ENCODE measurements at regions not wholly inside any gene's neighbourhood (a gene's known extent, or its start where the extent isn't known, plus 50 kb on each side); places are given as distances from the start of the nearest gene placed in this dataset.

DNA sequence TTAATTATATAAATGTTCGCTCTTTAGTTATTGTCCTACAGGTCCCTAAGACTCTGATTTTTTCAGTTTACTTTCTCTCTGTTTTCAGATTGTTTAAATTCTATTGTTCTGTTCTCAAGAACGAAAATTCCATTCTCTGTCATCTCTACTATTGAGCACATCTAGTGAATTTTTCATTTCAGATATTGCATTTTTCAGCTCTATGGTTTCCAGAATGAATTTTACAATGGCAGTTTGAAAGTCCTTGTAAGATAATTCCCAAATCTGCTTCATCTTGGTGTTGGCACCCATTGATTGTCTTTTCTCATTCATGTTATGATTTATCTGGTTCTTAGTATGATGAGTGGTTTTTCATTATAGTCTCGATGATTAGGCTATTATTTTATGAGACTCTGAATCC lies 519.6 kb upstream of the LRFN5 start:
- H3K27ac ChIP-seq (ENCODE audit: low read length) = no peak overlapping the region
- H3K4me3 ChIP-seq (ENCODE audit: control insufficient read depth in 1 of 2, extremely low read depth in 1 of 2, low read length in 1 of 2) = no peak overlapping the region
- H3K27me3 Mint-ChIP-seq = no peaks in the 10 kb centered on the region
- H3K27ac Mint-ChIP-seq = no peak overlapping the region
- H3K4me1 Mint-ChIP-seq = no peaks in the 10 kb centered on the region
- H3K36me3 Mint-ChIP-seq = no peaks in the 10 kb centered on the region
- no peaks in the 10 kb centered on the region for H3K9me3 ChIP-seq
- H3K4me3 Mint-ChIP-seq = no peak overlapping the region
- H3K36me3 ChIP-seq (ENCODE audit: control insufficient read depth in 2 of 2, extremely low read depth in 1 of 2, insufficient read depth in 1 of 2, low read length in 1 of 2) = no peaks in the 10 kb centered on the region
- DNase-seq (no peak), ATAC-seq (replicated peaks in 1 of 4) (no peak)
- WGBS (ENCODE audit: insufficient coverage) = no CpG with 5 or more reads among the region's 3 CpGs
- H3K4me1 ChIP-seq (ENCODE audit: control insufficient read depth in 1 of 2, extremely low read depth in 1 of 2, insufficient read depth in 2 of 2, low read length in 2 of 2) = no peaks in the 10 kb centered on the region
- H3K9me3 Mint-ChIP-seq = peaks cover 24 to 39% (median 26%) of the 10 kb centered on the region in 3 donors
- H3K27me3 ChIP-seq (replicated peaks in 1 of 2; ENCODE audit: control insufficient read depth in 2 of 2, extremely low read depth in 1 of 2, insufficient read depth in 2 of 2, low read length in 1 of 2) = no peaks in the 10 kb centered on the region
- ChIA-PET CTCF (no interaction called here), POLR2A (no interaction called here)

GRCh38 chr14:41073544-41073943 lies 533.1 kb upstream of the LRFN5 start:
- no peak overlapping the region for H3K4me3 Mint-ChIP-seq
- WGBS (ENCODE audit: insufficient coverage) = no CpG with 5 or more reads among the region's 3 CpGs

DNA sequence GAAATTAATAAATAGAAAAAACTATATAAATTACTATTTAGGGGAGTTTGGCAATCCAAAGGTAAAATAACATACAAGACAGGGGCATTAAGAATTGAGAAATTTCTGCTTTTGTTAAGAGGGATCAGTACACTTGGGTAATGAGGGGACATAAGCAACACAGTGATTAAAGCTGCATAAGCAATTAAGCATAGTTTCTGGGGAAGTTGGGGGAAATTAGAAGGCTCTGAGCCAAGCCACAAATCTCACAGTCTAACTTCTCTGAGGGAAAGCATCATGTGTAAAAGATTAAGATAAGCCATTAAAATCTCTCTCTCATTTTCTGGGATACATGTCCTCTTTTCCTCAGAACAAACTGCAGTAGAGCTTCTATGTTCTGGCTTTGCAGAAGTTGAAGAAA lies 533.9 kb upstream of the LRFN5 start:
- no peaks in the 10 kb centered on the region for H3K36me3 Mint-ChIP-seq
- H3K27ac Mint-ChIP-seq = no peak overlapping the region
- CTCF ChIA-PET = no interaction called here

More at GRCh38 chr14:41073544-41073943, 533.1 kb upstream of the LRFN5 start:
- H3K27me3 Mint-ChIP-seq = no peaks in the 10 kb centered on the region
- ATAC-seq (replicated peaks in 1 of 4) (no peak), DNase-seq (no peak)
- H3K9me3 ChIP-seq = no peaks in the 10 kb centered on the region
- H3K27ac ChIP-seq (ENCODE audit: low read length) = no peak overlapping the region
- no peaks in the 10 kb centered on the region for H3K36me3 Mint-ChIP-seq
- CTCF ChIA-PET = interaction anchor here in 1 of 2 donors (0.8 kb wide), 1 partner anchor 242 kb away, joined by 3 read pairs; no protein-coding TSS in a partner anchor
- no peaks in the 10 kb centered on the region for H3K36me3 ChIP-seq (ENCODE audit: control insufficient read depth in 2 of 2, extremely low read depth in 1 of 2, insufficient read depth in 1 of 2, low read length in 1 of 2)
- H3K4me3 ChIP-seq (ENCODE audit: control insufficient read depth in 1 of 2, extremely low read depth in 1 of 2, low read length in 1 of 2) = no peak overlapping the region
- no peaks in the 10 kb centered on the region for H3K27me3 ChIP-seq (replicated peaks in 1 of 2; ENCODE audit: control insufficient read depth in 2 of 2, extremely low read depth in 1 of 2, insufficient read depth in 2 of 2, low read length in 1 of 2)
- H3K4me1 Mint-ChIP-seq = no peaks in the 10 kb centered on the region
- no peak overlapping the region for H3K27ac Mint-ChIP-seq
- H3K9me3 Mint-ChIP-seq = peaks cover 0 to 6% (median 0%) of the 10 kb centered on the region in 3 donors
- H3K4me1 ChIP-seq (ENCODE audit: control insufficient read depth in 1 of 2, extremely low read depth in 1 of 2, insufficient read depth in 2 of 2, low read length in 2 of 2) = no peaks in the 10 kb centered on the region
- POLR2A ChIA-PET = no interaction called here

DNA sequence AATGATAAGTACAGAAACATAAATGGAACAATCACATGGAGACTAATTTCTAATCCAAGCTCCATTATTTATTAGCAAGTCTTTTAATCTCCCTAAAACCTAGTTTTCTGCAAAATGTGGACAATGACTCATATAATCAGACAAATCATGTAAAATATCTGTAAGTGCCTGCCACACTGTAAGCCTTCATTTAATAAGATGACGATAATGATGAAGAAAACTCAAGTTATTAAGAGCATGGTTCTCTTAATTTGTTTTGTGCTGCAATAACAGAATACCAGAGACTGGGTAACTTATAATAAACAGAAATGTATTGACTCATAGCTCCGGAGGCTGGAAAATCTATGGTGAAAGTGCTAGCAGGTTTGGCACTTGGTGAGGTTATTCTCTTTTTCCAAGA lies 535.3 kb upstream of the LRFN5 start:
- H3K36me3 ChIP-seq (ENCODE audit: control insufficient read depth in 2 of 2, extremely low read depth in 1 of 2, insufficient read depth in 1 of 2, low read length in 1 of 2) = no peaks in the 10 kb centered on the region
- no peaks in the 10 kb centered on the region for H3K27me3 Mint-ChIP-seq
- H3K27ac Mint-ChIP-seq = no peak overlapping the region
- no CpG with 5 or more reads among the region's 2 CpGs for WGBS (ENCODE audit: insufficient coverage)
- H3K9me3 Mint-ChIP-seq = peaks cover 0 to 5% (median 0%) of the 10 kb centered on the region in 3 donors
- DNase-seq (no peak), ATAC-seq (replicated peaks in 1 of 4) (no peak)
- no peaks in the 10 kb centered on the region for H3K9me3 ChIP-seq
- H3K4me3 Mint-ChIP-seq = no peak overlapping the region
- H3K4me3 ChIP-seq (ENCODE audit: control insufficient read depth in 1 of 2, extremely low read depth in 1 of 2, low read length in 1 of 2) = no peak overlapping the region
- no peaks in the 10 kb centered on the region for H3K4me1 ChIP-seq (ENCODE audit: control insufficient read depth in 1 of 2, extremely low read depth in 1 of 2, insufficient read depth in 2 of 2, low read length in 2 of 2)
- no peaks in the 10 kb centered on the region for H3K4me1 Mint-ChIP-seq
- ChIA-PET CTCF (no interaction called here), POLR2A (no interaction called here)
- H3K27me3 ChIP-seq (replicated peaks in 1 of 2; ENCODE audit: control insufficient read depth in 2 of 2, extremely low read depth in 1 of 2, insufficient read depth in 2 of 2, low read length in 1 of 2) = no peaks in the 10 kb centered on the region
- H3K36me3 Mint-ChIP-seq = no peaks in the 10 kb centered on the region
- H3K27ac ChIP-seq (ENCODE audit: low read length) = no peak overlapping the region

More for the DNA sequence above, 533.9 kb upstream of the LRFN5 start:
- POLR2A ChIA-PET = no interaction called here
- no peak overlapping the region for H3K4me3 ChIP-seq (ENCODE audit: control insufficient read depth in 1 of 2, extremely low read depth in 1 of 2, low read length in 1 of 2)
- ATAC-seq (replicated peaks in 1 of 4) (no peak), DNase-seq (no peak)
- Mint-ChIP-seq H3K27me3 (no peaks in the 10 kb centered on the region), H3K4me1 (no peaks in the 10 kb centered on the region), H3K4me3 (no peak overlapping the region), H3K9me3 (peaks cover 0 to 5% (median 0%) of the 10 kb centered on the region in 3 donors)
- H3K36me3 ChIP-seq (ENCODE audit: control insufficient read depth in 2 of 2, extremely low read depth in 1 of 2, insufficient read depth in 1 of 2, low read length in 1 of 2) = no peaks in the 10 kb centered on the region
- no peaks in the 10 kb centered on the region for H3K4me1 ChIP-seq (ENCODE audit: control insufficient read depth in 1 of 2, extremely low read depth in 1 of 2, insufficient read depth in 2 of 2, low read length in 2 of 2)
- H3K9me3 ChIP-seq = no peaks in the 10 kb centered on the region
- H3K27me3 ChIP-seq (replicated peaks in 1 of 2; ENCODE audit: control insufficient read depth in 2 of 2, extremely low read depth in 1 of 2, insufficient read depth in 2 of 2, low read length in 1 of 2) = no peaks in the 10 kb centered on the region
- no peak overlapping the region for H3K27ac ChIP-seq (ENCODE audit: low read length)

DNA sequence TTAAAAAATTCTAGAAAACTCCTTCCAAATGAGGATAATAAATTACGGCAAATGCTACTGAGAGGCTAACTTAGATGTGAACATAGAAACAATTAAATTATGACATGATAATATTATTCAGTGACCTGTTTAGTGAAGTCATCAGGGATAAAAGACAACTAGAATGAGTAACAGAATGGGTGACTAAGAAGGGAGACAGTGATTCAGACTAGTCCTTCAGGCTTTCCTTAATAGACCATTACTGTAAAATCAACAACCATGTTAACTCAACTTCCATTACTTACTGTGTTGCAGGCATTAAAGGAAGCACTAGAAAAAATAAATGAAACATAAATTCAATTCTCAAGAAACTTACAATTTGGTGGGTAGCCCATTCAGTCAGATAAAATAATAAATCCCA lies 543.9 kb upstream of the LRFN5 start:
- no peak overlapping the region for H3K27ac Mint-ChIP-seq
- H3K27me3 Mint-ChIP-seq = no peaks in the 10 kb centered on the region

DNA sequence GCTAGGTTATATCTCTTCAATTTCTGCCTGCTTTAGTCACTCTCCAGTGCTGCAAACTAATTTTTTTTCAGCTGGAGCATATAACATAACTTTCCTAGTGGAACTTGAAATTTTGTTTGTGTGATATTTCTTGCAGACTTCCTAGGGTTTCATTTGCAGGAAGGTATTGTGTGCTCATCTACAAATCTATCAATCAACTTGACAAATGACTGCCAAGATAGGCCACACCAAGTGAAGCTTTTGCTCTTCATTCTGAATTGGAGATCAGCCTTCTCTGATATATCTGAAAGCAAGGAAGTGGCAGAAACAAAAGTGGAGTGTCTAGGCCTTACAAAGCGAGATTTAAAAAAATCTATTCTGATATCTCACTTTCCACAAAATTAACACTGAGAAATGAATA lies 551.1 kb upstream of the LRFN5 start:
- H3K4me1 Mint-ChIP-seq = no peaks in the 10 kb centered on the region
- no CpG with 5 or more reads among the region's 1 CpG for WGBS (ENCODE audit: insufficient coverage)
- peaks cover 0 to 3% (median 2%) of the 10 kb centered on the region in 3 donors for H3K9me3 Mint-ChIP-seq
- H3K27ac Mint-ChIP-seq = no peak overlapping the region
- H3K27me3 Mint-ChIP-seq = no peaks in the 10 kb centered on the region
- Histone ChIP-seq H3K4me3 (ENCODE audit: control insufficient read depth in 1 of 2, extremely low read depth in 1 of 2, low read length in 1 of 2) (no peak overlapping the region), H3K36me3 (ENCODE audit: control insufficient read depth in 2 of 2, extremely low read depth in 1 of 2, insufficient read depth in 1 of 2, low read length in 1 of 2) (no peaks in the 10 kb centered on the region), H3K27ac (ENCODE audit: low read length) (no peak overlapping the region), H3K27me3 (replicated peaks in 1 of 2; ENCODE audit: control insufficient read depth in 2 of 2, extremely low read depth in 1 of 2, insufficient read depth in 2 of 2, low read length in 1 of 2) (no peaks in the 10 kb centered on the region), H3K4me1 (ENCODE audit: control insufficient read depth in 1 of 2, extremely low read depth in 1 of 2, insufficient read depth in 2 of 2, low read length in 2 of 2) (no peaks in the 10 kb centered on the region), H3K9me3 (no peaks in the 10 kb centered on the region)
- ATAC-seq (replicated peaks in 1 of 4) = no peak
- H3K4me3 Mint-ChIP-seq = no peak overlapping the region
- POLR2A ChIA-PET = no interaction called here
- DNase-seq = no peak
- H3K36me3 Mint-ChIP-seq = no peaks in the 10 kb centered on the region
- CTCF ChIA-PET = no interaction called here

More for the DNA sequence above, 543.9 kb upstream of the LRFN5 start:
- no CpG with 5 or more reads among the region's 1 CpG for WGBS (ENCODE audit: insufficient coverage)
- Histone ChIP-seq H3K27ac (ENCODE audit: low read length) (no peak overlapping the region), H3K4me1 (ENCODE audit: control insufficient read depth in 1 of 2, extremely low read depth in 1 of 2, insufficient read depth in 2 of 2, low read length in 2 of 2) (no peaks in the 10 kb centered on the region), H3K4me3 (ENCODE audit: control insufficient read depth in 1 of 2, extremely low read depth in 1 of 2, low read length in 1 of 2) (no peak overlapping the region), H3K9me3 (no peaks in the 10 kb centered on the region), H3K36me3 (ENCODE audit: control insufficient read depth in 2 of 2, extremely low read depth in 1 of 2, insufficient read depth in 1 of 2, low read length in 1 of 2) (no peaks in the 10 kb centered on the region), H3K27me3 (replicated peaks in 1 of 2; ENCODE audit: control insufficient read depth in 2 of 2, extremely low read depth in 1 of 2, insufficient read depth in 2 of 2, low read length in 1 of 2) (no peaks in the 10 kb centered on the region)
- Mint-ChIP-seq H3K4me1 (no peaks in the 10 kb centered on the region), H3K36me3 (no peaks in the 10 kb centered on the region), H3K9me3 (peaks cover 0 to 6% (median 0%) of the 10 kb centered on the region in 3 donors), H3K4me3 (no peak overlapping the region)
- ChIA-PET POLR2A (no interaction called here), CTCF (no interaction called here)
- ATAC-seq (replicated peaks in 1 of 4) (no peak), DNase-seq (no peak)

GRCh38 chr14:41051801-41052200 lies 554.9 kb upstream of the LRFN5 start:
- Histone ChIP-seq H3K36me3 (ENCODE audit: control insufficient read depth in 2 of 2, extremely low read depth in 1 of 2, insufficient read depth in 1 of 2, low read length in 1 of 2) (no peaks in the 10 kb centered on the region), H3K9me3 (no peaks in the 10 kb centered on the region), H3K4me1 (ENCODE audit: control insufficient read depth in 1 of 2, extremely low read depth in 1 of 2, insufficient read depth in 2 of 2, low read length in 2 of 2) (no peaks in the 10 kb centered on the region), H3K27ac (ENCODE audit: low read length) (no peak overlapping the region), H3K27me3 (replicated peaks in 1 of 2; ENCODE audit: control insufficient read depth in 2 of 2, extremely low read depth in 1 of 2, insufficient read depth in 2 of 2, low read length in 1 of 2) (no peaks in the 10 kb centered on the region), H3K4me3 (ENCODE audit: control insufficient read depth in 1 of 2, extremely low read depth in 1 of 2, low read length in 1 of 2) (no peak overlapping the region)
- no peak overlapping the region for H3K27ac Mint-ChIP-seq
- ATAC-seq (replicated peaks in 1 of 4) (no peak), DNase-seq (no peak)
- no peaks in the 10 kb centered on the region for H3K27me3 Mint-ChIP-seq
- H3K4me3 Mint-ChIP-seq = no peak overlapping the region
- peaks cover 0 to 3% (median 3%) of the 10 kb centered on the region in 3 donors for H3K9me3 Mint-ChIP-seq
- ChIA-PET CTCF (no interaction called here), POLR2A (no interaction called here)
- no peaks in the 10 kb centered on the region for H3K36me3 Mint-ChIP-seq
- H3K4me1 Mint-ChIP-seq = no peaks in the 10 kb centered on the region
- 90% methylated on average over 2 of the region's 7 CpGs for WGBS (ENCODE audit: insufficient coverage)
